CD4-positive, alpha-beta memory T cell (primary cell): ENCODE measurements at regions not wholly inside any gene's neighbourhood (a gene's known extent, or its start where the extent isn't known, plus 50 kb on each side); places are given as distances from the start of the nearest gene placed in this dataset.
"Not testable (repeated sequence)": the region's sequence is repeated elsewhere in the genome, so short reads cannot be mapped to it uniquely, and the experiment has no call there.

Experiments
- CTCF ChIA-PET: fragments of 350-600 bp; sonication (Branson Sonifier 250); formaldehyde crosslinking; loops from one replicate; lab custom pipeline; 2021; ENCODE audit warnings: inconsistent platforms; ENCODE audit not compliant: partially characterized antibody; lab: Charles Lee
- POLR2A ChIA-PET: fragments of 350-600 bp; sonication (Branson Sonifier 250); formaldehyde crosslinking; loops from one replicate; lab custom pipeline; 2021; ENCODE audit not compliant: partially characterized antibody; lab: Charles Lee
- DNase-seq, 5 donors: peaks; one replicate each; pipeline versions ENCODE4 v3.0.0 to v3.0.0-alpha.2; 2020 to 2022; ENCODE audit warnings: mixed read lengths in 1 of 5
- H3K27ac ChIP-seq: one replicate; pipeline ENCODE4 v1.7.0; 2013; ENCODE audit warnings: low read depth, low read length
- H3K27me3 ChIP-seq: 2 replicates; pipeline ENCODE4 v1.7.0; 2013; ENCODE audit warnings: mild to moderate bottlenecking, low read length, moderate library complexity; ENCODE audit not compliant: insufficient read depth
- H3K36me3 ChIP-seq: 2 replicates; pipeline ENCODE4 v1.7.0; 2013; ENCODE audit warnings: mild to moderate bottlenecking, low read length, moderate library complexity; ENCODE audit not compliant: insufficient read depth
- H3K4me1 ChIP-seq: 2 replicates; pipeline ENCODE4 v1.7.0; 2013; ENCODE audit warnings: mild to moderate bottlenecking, low read length, moderate library complexity; ENCODE audit not compliant: insufficient read depth
- H3K4me3 ChIP-seq, 2 donors: one replicate each; pipeline ENCODE4 v1.7.0; 2013; ENCODE audit warnings: low read length in 2 of 2, mild to moderate bottlenecking in 1 of 2
- H3K9me3 ChIP-seq, 2 donors: one replicate each; pipeline ENCODE4 v1.7.0; 2013; ENCODE audit warnings: low read length in 2 of 2, control low read depth in 1 of 2; ENCODE audit not compliant: control insufficient read depth in 1 of 2
- H3K27ac Mint-ChIP-seq, 7 donors: one replicate each; pipeline ENCODE4 v1.8.0; 2020 to 2021; ENCODE audit warnings: mixed read lengths in 7 of 7, mild to moderate bottlenecking in 6 of 7, inconsistent platforms in 3 of 7, moderate library complexity in 3 of 7
- H3K27me3 Mint-ChIP-seq, 2 donors: one replicate each; pipeline ENCODE4 v1.8.0; 2020 to 2021; ENCODE audit warnings: mixed read lengths in 2 of 2
- H3K36me3 Mint-ChIP-seq, 2 donors: one replicate each; pipeline ENCODE4 v1.8.0; 2020 to 2021; ENCODE audit warnings: mixed read lengths in 2 of 2, inconsistent platforms in 1 of 2, mild to moderate bottlenecking in 1 of 2
- H3K4me1 Mint-ChIP-seq, 4 donors: one replicate each; pipeline ENCODE4 v1.8.0; 2020 to 2021; ENCODE audit warnings: mixed read lengths in 4 of 4, mild to moderate bottlenecking in 1 of 4
- H3K4me3 Mint-ChIP-seq, 8 donors: one replicate each; pipeline ENCODE4 v1.8.0; 2020 to 2021; ENCODE audit warnings: mixed read lengths in 8 of 8, mild to moderate bottlenecking in 7 of 8, moderate library complexity in 6 of 8, inconsistent platforms in 3 of 8
- H3K9me3 Mint-ChIP-seq, 8 donors: one replicate each; pipeline ENCODE4 v1.8.0; 2020 to 2021; ENCODE audit warnings: mixed read lengths in 8 of 8, mild to moderate bottlenecking in 5 of 8, inconsistent platforms in 3 of 8, moderate library complexity in 1 of 8
- intact Hi-C: fragments of 100-400 bp; cut with micrococcal nuclease; formaldehyde crosslinking; loops from one replicate; pipeline ENCODE4 v1.15.1; 2023

- no peak for DNase-seq
- CTCF ChIA-PET = interaction anchor here (0.6 to 1.5 kb wide), 2 partner anchors 7 to 866 kb away, joined by 3 to 4 read pairs; no protein-coding TSS in a partner anchor
- H3K27ac Mint-ChIP-seq = no peak overlapping the region
- H3K9me3 Mint-ChIP-seq = peaks cover 0 to 2% (median 0%) of the 10 kb centered on the region in 8 donors
- POLR2A ChIA-PET = no interaction called here
- no peaks in the 10 kb centered on the region for H3K36me3 Mint-ChIP-seq
- H3K36me3 ChIP-seq = no peaks in the 10 kb centered on the region
- H3K27me3 ChIP-seq = no peaks in the 10 kb centered on the region
- H3K27me3 Mint-ChIP-seq = no peaks in the 10 kb centered on the region
- intact Hi-C loops = no loop called here
- H3K4me3 ChIP-seq = no peak overlapping the region
- no peak overlapping the region for H3K27ac ChIP-seq
- H3K4me1 ChIP-seq = no peaks in the 10 kb centered on the region
- H3K4me1 Mint-ChIP-seq = peaks cover 0 to 2% (median 0%) of the 10 kb centered on the region in 4 donors
- H3K4me3 Mint-ChIP-seq = no peak overlapping the region
- H3K9me3 ChIP-seq = no peaks in the 10 kb centered on the region
Observed at GRCh38 chr4:112732142-112732541, 95.2 kb downstream of the LARP7 start.

GRCh38 chr4:112735474-112735951 lies 98.6 kb downstream of the LARP7 start:
- peak overlapping the region in 1 of 7 donors; percentile 35 for H3K27ac Mint-ChIP-seq
- Histone ChIP-seq H3K4me3 (no peak overlapping the region), H3K4me1 (no peaks in the 10 kb centered on the region), H3K27me3 (no peaks in the 10 kb centered on the region), H3K36me3 (no peaks in the 10 kb centered on the region), H3K27ac (no peak overlapping the region), H3K9me3 (no peaks in the 10 kb centered on the region)
- no peak overlapping the region for H3K4me3 Mint-ChIP-seq
- intact Hi-C loops = no loop called here
- H3K27me3 Mint-ChIP-seq = no peaks in the 10 kb centered on the region
- CTCF ChIA-PET = no interaction called here
- H3K4me1 Mint-ChIP-seq = peaks cover 0 to 2% (median 0%) of the 10 kb centered on the region in 4 donors
- H3K9me3 Mint-ChIP-seq = no peaks in the 10 kb centered on the region
- POLR2A ChIA-PET = no interaction called here
- no peaks in the 10 kb centered on the region for H3K36me3 Mint-ChIP-seq
- DNase-seq = no peak

- no peaks in the 10 kb centered on the region for H3K36me3 Mint-ChIP-seq
- H3K36me3 ChIP-seq = no peaks in the 10 kb centered on the region
- peak overlapping the region in 1 of 7 donors; percentile 24 for H3K27ac Mint-ChIP-seq
- ChIA-PET CTCF (no interaction called here), POLR2A (no interaction called here)
- no peaks in the 10 kb centered on the region for H3K4me1 ChIP-seq
- H3K27me3 Mint-ChIP-seq = no peaks in the 10 kb centered on the region
- no peaks in the 10 kb centered on the region for H3K9me3 ChIP-seq
- no peak for DNase-seq
- H3K27me3 ChIP-seq = no peaks in the 10 kb centered on the region
- H3K4me3 Mint-ChIP-seq = no peak overlapping the region
- intact Hi-C loops = no loop called here
- no peaks in the 10 kb centered on the region for H3K9me3 Mint-ChIP-seq
- H3K27ac ChIP-seq = no peak overlapping the region
- no peak overlapping the region for H3K4me3 ChIP-seq
- H3K4me1 Mint-ChIP-seq = peaks cover 0 to 2% (median 0%) of the 10 kb centered on the region in 4 donors
Observed at GRCh38 chr4:112736718-112737135, 99.8 kb downstream of the LARP7 start.

- Histone ChIP-seq H3K4me3 (no peak overlapping the region), H3K36me3 (no peaks in the 10 kb centered on the region), H3K9me3 (no peaks in the 10 kb centered on the region), H3K27ac (no peak overlapping the region), H3K4me1 (no peaks in the 10 kb centered on the region), H3K27me3 (no peaks in the 10 kb centered on the region)
- CTCF ChIA-PET = interaction anchor here (1.3 kb wide), 1 partner anchor 8 kb away, joined by 4 read pairs; no protein-coding TSS in a partner anchor
- no peak overlapping the region for H3K27ac Mint-ChIP-seq
- H3K4me1 Mint-ChIP-seq = peaks cover 0 to 2% (median 0%) of the 10 kb centered on the region in 4 donors
- H3K9me3 Mint-ChIP-seq = no peaks in the 10 kb centered on the region
- no peaks in the 10 kb centered on the region for H3K27me3 Mint-ChIP-seq
- POLR2A ChIA-PET = no interaction called here
- H3K4me3 Mint-ChIP-seq = no peak overlapping the region
- intact Hi-C loops = no loop called here
- H3K36me3 Mint-ChIP-seq = no peaks in the 10 kb centered on the region
- no peak for DNase-seq
Observed at GRCh38 chr4:112739442-112739841, 102.5 kb downstream of the LARP7 start.

GRCh38 chr4:112747036-112747435 lies 110.1 kb downstream of the LARP7 start:
- H3K36me3 Mint-ChIP-seq = no peaks in the 10 kb centered on the region
- H3K4me3 ChIP-seq = no peak overlapping the region
- H3K4me1 ChIP-seq = no peaks in the 10 kb centered on the region
- H3K27me3 ChIP-seq = no peaks in the 10 kb centered on the region
- peaks cover 3% of the 10 kb centered on the region in 2 donors for H3K27me3 Mint-ChIP-seq
- no peak overlapping the region for H3K27ac ChIP-seq
- H3K9me3 Mint-ChIP-seq = no peaks in the 10 kb centered on the region
- no peaks in the 10 kb centered on the region for H3K9me3 ChIP-seq
- H3K4me3 Mint-ChIP-seq = no peak overlapping the region
- intact Hi-C loops = no loop called here
- no peaks in the 10 kb centered on the region for H3K4me1 Mint-ChIP-seq
- ChIA-PET POLR2A (no interaction called here), CTCF (interaction anchor here (1.1 kb wide), 1 partner anchor 15 kb away, joined by 3 read pairs; no protein-coding TSS in a partner anchor)
- H3K27ac Mint-ChIP-seq = no peak overlapping the region
- no peaks in the 10 kb centered on the region for H3K36me3 ChIP-seq
- no peak for DNase-seq

- no peaks in the 10 kb centered on the region for H3K4me1 ChIP-seq
- no peak overlapping the region for H3K4me3 Mint-ChIP-seq
- no peaks in the 10 kb centered on the region for H3K36me3 Mint-ChIP-seq
- intact Hi-C loops = no loop called here
- no peak overlapping the region for H3K27ac ChIP-seq
- H3K36me3 ChIP-seq = no peaks in the 10 kb centered on the region
- no peaks in the 10 kb centered on the region for H3K9me3 ChIP-seq
- H3K27me3 ChIP-seq = no peaks in the 10 kb centered on the region
- H3K9me3 Mint-ChIP-seq = no peaks in the 10 kb centered on the region
- no peaks in the 10 kb centered on the region for H3K4me1 Mint-ChIP-seq
- ChIA-PET POLR2A (no interaction called here), CTCF (interaction anchor here (1.4 kb wide), 1 partner anchor 16 kb away, joined by 6 read pairs; no protein-coding TSS in a partner anchor)
- peaks cover 6 to 7% of the 10 kb centered on the region in 2 donors for H3K27me3 Mint-ChIP-seq
- H3K27ac Mint-ChIP-seq = no peak overlapping the region
- DNase-seq = no peak
- H3K4me3 ChIP-seq = no peak overlapping the region
Observed at GRCh38 chr4:112748352-112748878, 111.5 kb downstream of the LARP7 start.

- H3K4me3 ChIP-seq, H3K27ac Mint-ChIP-seq, H3K9me3 Mint-ChIP-seq, H3K4me3 Mint-ChIP-seq, H3K27me3 Mint-ChIP-seq, H3K36me3 ChIP-seq, intact Hi-C loops, H3K36me3 Mint-ChIP-seq, H3K27ac ChIP-seq, H3K9me3 ChIP-seq, H3K4me1 ChIP-seq, DNase-seq, H3K4me1 Mint-ChIP-seq, H3K27me3 ChIP-seq, POLR2A ChIA-PET: not testable (repeated sequence)
- CTCF ChIA-PET = interaction anchor here (1.4 to 1.6 kb wide), 2 partner anchors 9 to 12 kb away, joined by 4 to 5 read pairs; no protein-coding TSS in a partner anchor
Observed at GRCh38 chr4:112750749-112751148, 113.8 kb downstream of the LARP7 start.
